Right renal pelvis (tissue), 4 donors: ENCODE measurements at regions not wholly inside any gene's neighbourhood (a gene's known extent, or its start where the extent isn't known, plus 50 kb on each side); places are given as distances from the start of the nearest gene placed in this dataset.

Experiments
- DNase-seq, 4 donors: peaks; one replicate each; pipeline ENCODE4 v3.0.0-alpha.2; 2013; ENCODE audit warnings: low read depth in 4 of 4, low spot score in 3 of 4, missing footprints in 1 of 4

GRCh38 chr7:41201021-41201420 lies 501.9 kb downstream of the INHBA start:
- DNase-seq: no peak

- no peak for DNase-seq
These were observed 503.8 kb downstream of the INHBA start for GRCh38 chr7:41199136-41199535.

GRCh38 chr7:41198502-41198901 lies 504.4 kb downstream of the INHBA start:
- no peak for DNase-seq

GRCh38 chr7:41197769-41198168 lies 505.1 kb downstream of the INHBA start:
- no peak for DNase-seq

GRCh38 chr7:41193738-41194282 lies 509.1 kb downstream of the INHBA start:
- DNase-seq: no peak

DNA sequence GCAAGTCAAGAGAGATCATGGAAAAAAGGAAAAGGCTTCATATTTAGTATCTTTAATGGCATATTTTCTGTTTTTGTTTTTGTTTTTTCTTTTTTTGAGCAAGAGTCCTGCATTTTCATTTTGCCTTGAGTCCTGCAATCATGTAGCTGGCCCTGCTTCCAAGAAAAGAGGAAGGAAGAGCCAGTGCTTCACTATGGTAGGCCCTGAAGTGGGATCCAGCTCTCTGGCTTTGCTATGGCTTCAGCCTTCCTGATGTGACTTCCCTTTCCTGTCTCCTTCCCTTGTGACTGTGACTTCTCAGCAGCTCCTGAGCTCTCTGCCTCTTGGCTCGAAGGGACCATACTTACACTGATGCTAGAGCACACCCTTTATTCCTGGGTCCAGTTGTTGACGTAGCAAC lies 512.3 kb downstream of the INHBA start:
- DNase-seq: no peak

DNA sequence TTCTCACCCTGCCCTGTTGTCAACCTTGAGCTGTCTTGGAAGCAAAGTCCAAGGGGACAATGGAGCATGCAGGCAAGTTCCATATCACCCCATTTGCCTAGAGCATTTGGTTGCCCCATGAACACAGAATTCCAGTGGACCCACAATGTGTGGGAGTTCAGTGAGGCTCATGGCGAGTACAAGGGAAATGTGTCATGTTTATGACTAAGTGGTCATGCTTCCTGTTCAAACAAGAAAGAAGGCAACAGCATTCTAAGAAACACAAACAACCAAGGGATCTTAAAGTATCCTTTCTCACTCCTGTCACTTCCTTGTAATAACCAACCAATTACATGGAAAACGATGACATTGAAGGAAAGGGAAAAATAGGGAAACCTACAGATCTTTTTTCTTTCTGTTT lies 513.0 kb downstream of the INHBA start:
- DNase-seq: no peak

DNA sequence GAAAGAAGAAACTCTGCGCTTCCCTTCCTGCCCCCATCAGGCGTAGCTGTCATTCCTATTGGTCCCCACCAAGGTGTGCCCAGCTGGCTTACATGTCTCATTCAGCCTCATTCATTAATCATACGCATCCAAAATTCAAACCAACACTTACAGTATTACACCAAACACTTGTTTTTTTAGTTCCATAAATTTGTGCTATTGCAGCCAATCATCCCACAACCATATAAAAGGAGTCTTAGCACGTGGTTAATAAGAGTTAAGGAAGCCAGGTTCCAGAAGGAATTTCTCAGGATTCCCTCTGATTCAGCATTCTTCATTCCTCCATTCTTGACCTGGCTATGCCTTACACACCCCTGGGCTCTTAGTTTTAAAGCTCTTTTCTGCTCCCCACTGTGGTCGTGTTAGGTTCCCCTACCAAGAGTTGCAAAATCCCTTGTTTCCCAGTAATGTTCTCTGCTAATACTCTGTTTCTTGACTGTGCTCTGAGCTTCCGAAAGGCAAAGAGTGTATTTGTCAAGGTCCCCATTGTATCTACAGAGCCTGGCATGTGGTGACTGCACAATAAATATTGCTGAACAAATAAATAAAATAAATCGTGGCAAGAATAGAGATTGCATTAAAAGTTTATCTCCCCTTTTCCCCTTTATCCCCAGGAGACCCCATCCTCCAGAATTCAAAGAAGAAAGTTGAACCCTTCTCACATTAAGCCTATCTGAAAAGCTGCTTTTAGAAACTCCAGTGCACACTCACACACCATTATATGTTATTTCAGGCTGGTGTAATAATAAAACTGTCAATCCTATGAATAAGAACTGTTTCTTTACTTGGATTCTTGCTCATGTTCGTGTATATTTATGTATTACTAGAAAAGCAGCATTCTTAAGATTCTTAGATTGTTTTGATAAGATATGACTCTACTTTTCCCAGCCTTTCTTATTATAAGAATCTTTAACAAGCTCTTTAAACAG lies 514.4 kb downstream of the INHBA start:
- peak; percentile 15 to 56 (median 40) for DNase-seq

GRCh38 chr7:41187322-41187721 lies 515.6 kb downstream of the INHBA start:
- no peak for DNase-seq

- no peak for DNase-seq
These were observed 517.0 kb downstream of the INHBA start for GRCh38 chr7:41185851-41186250.

GRCh38 chr7:41183741-41184140 lies 519.1 kb downstream of the INHBA start:
- DNase-seq: no peak

DNA sequence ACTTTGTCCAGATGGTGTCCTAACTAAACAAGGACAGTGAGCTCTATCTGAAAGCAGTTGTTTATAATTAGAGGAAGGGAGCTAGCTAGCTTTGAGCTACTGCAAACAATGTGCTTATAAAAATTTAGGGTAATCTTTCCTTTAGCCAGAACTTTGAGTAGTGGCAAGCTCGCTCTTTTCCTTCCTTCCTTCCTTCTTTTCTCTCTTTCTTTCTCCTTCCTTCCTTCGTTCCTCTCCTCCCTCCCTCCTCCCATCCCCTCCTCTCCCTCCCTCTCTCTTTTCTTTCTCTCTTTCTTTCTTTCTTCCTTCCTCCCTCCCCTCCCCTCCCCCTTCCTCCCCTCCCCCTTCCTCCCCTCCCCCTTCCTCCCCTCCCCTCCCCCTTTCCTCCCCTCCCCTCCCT lies 520.1 kb downstream of the INHBA start:
- no peak for DNase-seq

DNA sequence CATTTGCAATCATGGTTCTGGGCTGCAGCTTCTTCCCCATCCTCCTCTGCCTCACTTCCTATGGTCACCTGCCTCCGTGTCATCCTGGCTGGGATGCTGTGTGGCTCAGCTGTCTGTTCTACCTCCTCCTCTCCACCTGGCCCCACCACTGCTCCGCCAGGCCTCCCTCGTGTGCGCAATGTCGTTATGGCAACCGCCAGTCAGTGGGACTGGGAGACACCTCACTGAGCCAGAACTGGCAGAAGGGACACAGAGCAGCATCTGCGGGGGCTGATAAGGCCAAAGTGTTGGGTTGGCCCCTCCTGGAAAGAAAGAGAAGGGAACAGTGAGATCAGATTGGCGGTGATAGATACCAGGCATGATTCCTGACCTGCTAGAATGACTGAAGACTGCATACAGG lies 527.5 kb downstream of the INHBA start:
- no peak for DNase-seq

DNA sequence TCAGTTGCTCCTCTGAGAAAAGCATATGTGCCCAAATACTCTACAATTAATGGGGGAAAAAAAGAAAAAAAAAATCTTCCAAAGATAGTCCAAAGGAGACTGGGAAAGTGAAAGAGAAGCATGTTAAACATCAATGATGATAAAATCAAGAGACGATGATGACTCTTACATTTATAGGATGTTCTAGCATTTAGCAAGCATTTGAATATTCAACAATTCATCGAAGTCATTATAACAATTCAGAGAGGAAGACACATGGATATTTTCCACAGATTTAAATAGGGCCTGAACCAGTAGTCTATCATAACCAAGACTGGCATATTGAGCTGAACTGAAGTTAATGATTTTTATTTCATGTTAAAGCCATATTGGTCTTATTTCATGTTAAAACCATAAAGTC lies 528.4 kb downstream of the INHBA start:
- DNase-seq: no peak

DNA sequence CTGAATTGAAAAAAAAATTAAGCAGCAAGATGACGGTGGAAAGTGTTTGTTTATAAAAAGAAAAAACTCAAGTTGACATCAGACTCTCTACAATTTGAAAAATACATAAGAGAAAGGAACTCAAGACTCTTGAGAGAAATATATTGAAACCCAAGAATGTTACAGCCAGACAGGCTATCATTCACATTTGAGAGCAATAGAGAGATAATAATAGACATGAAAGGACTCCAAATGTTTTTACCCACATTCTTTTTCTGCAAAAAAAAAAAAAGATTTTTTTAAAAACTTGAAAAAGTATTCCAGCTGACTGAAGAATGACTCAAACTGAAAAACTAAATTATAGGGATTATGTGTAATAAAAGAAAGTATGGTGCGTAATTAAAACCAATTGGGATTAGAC lies 532.4 kb downstream of the INHBA start:
- DNase-seq: no peak

DNA sequence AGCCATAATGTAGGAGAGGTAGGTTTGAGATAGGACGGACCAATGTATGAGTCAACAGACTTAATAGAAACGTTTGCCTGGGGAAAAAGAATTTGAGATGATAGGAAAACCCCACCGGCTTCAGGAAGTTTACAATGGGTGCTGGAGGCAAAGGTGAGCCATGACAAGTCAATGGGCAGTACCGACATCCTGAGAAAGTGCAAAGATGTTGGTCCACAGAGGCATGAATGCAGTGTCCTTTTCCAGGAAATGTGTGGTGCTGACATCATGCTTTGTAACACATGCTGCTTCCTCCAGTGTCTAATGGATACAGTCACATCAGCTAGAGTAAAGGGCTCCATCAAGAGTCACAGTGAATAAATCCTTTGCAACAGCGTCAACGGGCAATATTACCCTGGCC lies 533.6 kb downstream of the INHBA start:
- no peak for DNase-seq

DNA sequence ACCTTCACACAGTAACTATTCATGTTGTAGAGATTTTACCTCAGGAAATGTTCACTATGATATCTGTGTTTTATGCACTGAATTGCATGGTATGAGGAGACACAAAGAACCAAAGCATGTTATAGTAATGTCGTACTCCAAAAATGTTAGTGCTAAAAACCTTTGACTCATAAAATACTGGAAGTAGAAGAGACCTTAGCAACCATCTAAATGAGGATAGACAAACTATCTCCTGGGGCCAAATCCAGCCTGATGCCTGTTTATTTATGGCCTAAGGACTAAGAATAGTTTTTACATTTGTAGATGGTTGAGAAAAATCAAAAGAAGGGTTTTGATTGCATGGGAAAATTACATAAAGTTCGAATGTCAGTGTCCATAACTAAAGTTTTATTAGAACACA lies 535.1 kb downstream of the INHBA start:
- DNase-seq: no peak

GRCh38 chr7:41164440-41164839 lies 538.5 kb downstream of the INHBA start:
- DNase-seq: no peak

DNA sequence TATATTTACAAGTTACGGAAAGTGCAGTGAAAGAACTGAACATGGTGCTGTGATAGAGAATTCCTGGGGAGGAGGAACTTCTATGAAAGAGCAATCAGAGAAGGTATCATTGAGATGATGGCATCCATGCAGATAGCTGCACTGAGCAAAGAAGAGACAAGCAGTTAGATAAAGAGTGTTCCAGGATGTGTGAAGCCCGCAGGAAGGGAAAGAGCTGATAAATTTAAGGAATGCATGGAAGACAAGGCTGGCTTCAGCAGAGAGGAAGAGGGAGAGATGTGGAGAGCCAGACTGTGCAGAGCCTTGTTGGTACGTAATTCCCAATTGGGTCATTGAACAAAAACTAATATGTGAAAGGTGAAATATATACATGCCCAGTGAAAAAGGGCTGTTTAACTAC lies 538.9 kb downstream of the INHBA start:
- no peak for DNase-seq

DNA sequence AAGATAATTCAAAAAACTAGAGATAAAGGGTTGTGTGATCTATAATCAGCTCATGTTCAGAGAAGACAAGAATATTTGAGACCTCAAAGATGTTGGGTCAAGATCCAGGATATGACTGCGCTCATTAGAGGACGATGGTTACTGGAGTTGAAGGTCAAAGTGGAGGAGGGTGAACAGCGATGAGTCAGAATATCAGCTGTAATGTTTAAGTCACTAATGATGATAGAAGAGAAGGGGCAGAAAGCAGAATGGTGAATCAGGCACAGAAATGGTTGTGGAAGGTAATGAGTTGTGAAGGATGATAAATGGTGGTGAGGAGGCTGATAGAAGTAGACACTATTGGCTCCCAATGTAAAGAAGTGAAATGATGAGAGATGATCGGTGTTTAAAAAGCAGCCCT lies 540.3 kb downstream of the INHBA start:
- DNase-seq: no peak

- DNase-seq: no peak
These were observed 541.8 kb downstream of the INHBA start for GRCh38 chr7:41161041-41161587.

GRCh38 chr7:41156268-41156667 lies 546.6 kb downstream of the INHBA start:
- no peak for DNase-seq
